IMR-90 (cell line): ENCODE measurements at regions not wholly inside any gene's neighbourhood (a gene's known extent, or its start where the extent isn't known, plus 50 kb on each side); places are given as distances from the start of the nearest gene placed in this dataset.

Source experiments
- ATAC-seq: fragments of 200-7000 bp; cut with Tn5 transposase; 2 replicates; pipeline ENCODE4 v1.9.1; 2020; ENCODE audit warnings: low read depth, mild to moderate bottlenecking, moderate library complexity
- BruUV-seq: library from RNA; stranded (reverse); fragments of 400-500 nt; replicated peaks from 2 replicates; lab custom pipeline; 2021; lab: Mats Ljungman, UMichigan
- CTCF ChIA-PET: fragments of 300-600 bp; formaldehyde crosslinking; extraction: SDS; loops from one replicate; lab custom pipeline; 2021; ENCODE audit warnings: antibody characterized with exemption; lab: Yijun Ruan, JAX
- POLR2A ChIA-PET: fragments of 300-600 bp; sonication (Branson Sonifier 250); formaldehyde crosslinking; loops from one replicate; lab custom pipeline; 2022; ENCODE audit warnings: antibody characterized with exemption; ENCODE audit not compliant: unreplicated experiment; lab: Charles Lee
- DNase-seq: peaks from one replicate; pipeline ENCODE4 v3.0.0; 2013
- H2AFZ ChIP-seq: replicated peaks from 2 replicates; pipeline ENCODE3; 2013; ENCODE audit warnings: low read length, mild to moderate bottlenecking; ENCODE audit not compliant: poor library complexity
- H2AK5ac ChIP-seq: 2 replicates; pipeline ENCODE4 v1.6.1; 2013; ENCODE audit warnings: low read depth, low read length, inconsistent platforms
- H2AK9ac ChIP-seq: replicated peaks from 2 replicates; pipeline ENCODE3; 2013; ENCODE audit warnings: mild to moderate bottlenecking, low read depth, low read length, moderate library complexity; ENCODE audit not compliant: poor library complexity
- H2BK120ac ChIP-seq: 2 replicates; pipeline ENCODE4 v1.6.1; 2013; ENCODE audit warnings: low read depth, low read length, inconsistent platforms
- H2BK15ac ChIP-seq: 3 replicates; pipeline ENCODE4 v1.6.1; 2013; ENCODE audit warnings: low read depth, low read length, inconsistent platforms
- H2BK20ac ChIP-seq: 2 replicates; pipeline ENCODE4 v1.6.1; 2013; ENCODE audit warnings: low read depth, mild to moderate bottlenecking, inconsistent platforms, low read length, moderate library complexity
- H2BK5ac ChIP-seq: 2 replicates; pipeline ENCODE4 v1.6.1; 2013; ENCODE audit warnings: mild to moderate bottlenecking, low read depth, low read length, inconsistent platforms; ENCODE audit not compliant: poor library complexity, severe bottlenecking
- H3K14ac ChIP-seq: replicated peaks from 2 replicates; pipeline ENCODE4 v1.6.1; 2013; ENCODE audit warnings: low read depth, low read length, inconsistent platforms
- H3K18ac ChIP-seq: 2 replicates; pipeline ENCODE4 v1.6.1; 2013; ENCODE audit warnings: low read depth, low read length, control low read depth
- H3K23ac ChIP-seq: 2 replicates; pipeline ENCODE4 v1.6.1; 2013; ENCODE audit warnings: low read depth, low read length, inconsistent platforms
- H3K27ac ChIP-seq: 2 replicates; pipeline ENCODE4 v1.5.1; 2013; ENCODE audit warnings: mild to moderate bottlenecking, control low read depth, low read length; ENCODE audit not compliant: insufficient read depth
- H3K27me3 ChIP-seq: 2 replicates; pipeline ENCODE4 v1.6.1; 2013; ENCODE audit warnings: low read length; ENCODE audit not compliant: control insufficient read depth, insufficient read depth
- H3K36me3 ChIP-seq: 2 replicates; pipeline ENCODE4 v1.6.1; 2013; ENCODE audit warnings: low read length, mixed read lengths; ENCODE audit not compliant: control insufficient read depth, insufficient read depth
- H3K4ac ChIP-seq: 2 replicates; pipeline ENCODE4 v1.6.1; 2013; ENCODE audit warnings: low read depth, low read length, inconsistent platforms
- H3K4me1 ChIP-seq: 2 replicates; pipeline ENCODE4 v1.6.1; 2013; ENCODE audit warnings: low read length, mixed read lengths; ENCODE audit not compliant: control insufficient read depth, insufficient read depth
- H3K4me2 ChIP-seq: 2 replicates; pipeline ENCODE4 v1.6.1; 2013; ENCODE audit warnings: low read depth, mild to moderate bottlenecking, control low read depth, low read length, moderate library complexity
- H3K4me3 ChIP-seq: 2 replicates; pipeline ENCODE4 v1.5.1; 2013; ENCODE audit warnings: low read depth, mild to moderate bottlenecking, control low read depth, low read length, moderate library complexity; ENCODE audit not compliant: insufficient read depth
- H3K56ac ChIP-seq: 2 replicates; pipeline ENCODE4 v1.6.1; 2013; ENCODE audit warnings: low read length, inconsistent platforms; ENCODE audit not compliant: insufficient read depth; ENCODE audit errors: extremely low read depth
- H3K79me1 ChIP-seq, 2 experiments: 2 replicates each; pipeline ENCODE4 v1.6.1; 2013; ENCODE audit warnings: low read length in 2 of 2, inconsistent platforms in 1 of 2, low read depth in 1 of 2
- H3K9ac ChIP-seq: 2 replicates; pipeline ENCODE4 v1.6.1; 2013; ENCODE audit warnings: low read depth, low read length, control low read depth
- H3K9me1 ChIP-seq: 2 replicates; pipeline ENCODE4 v1.6.1; 2013; ENCODE audit warnings: low read length, inconsistent platforms; ENCODE audit not compliant: insufficient read depth
- H3K9me3 ChIP-seq: 2 replicates; pipeline ENCODE4 v1.6.1; 2013; ENCODE audit warnings: low read length; ENCODE audit not compliant: control insufficient read depth, insufficient read depth
- H4K20me1 ChIP-seq: 2 replicates; pipeline ENCODE4 v1.6.1; 2013; ENCODE audit warnings: low read length, inconsistent platforms; ENCODE audit not compliant: insufficient read depth
- H4K5ac ChIP-seq: 2 replicates; pipeline ENCODE4 v1.6.1; 2013; ENCODE audit warnings: mild to moderate bottlenecking, low read depth, low read length, control low read depth
- H4K8ac ChIP-seq, 2 experiments: 2 replicates each; pipeline ENCODE4 v1.6.1; 2013; ENCODE audit warnings: low read depth in 2 of 2, low read length in 2 of 2, control low read depth in 1 of 2, inconsistent platforms in 1 of 2
- H4K91ac ChIP-seq: 2 replicates; pipeline ENCODE4 v1.6.1; 2013; ENCODE audit warnings: low read depth, low read length, inconsistent platforms; ENCODE audit not compliant: insufficient read depth
- BHLHE40 ChIP-seq: fragments of 150-350 bp; IDR thresholded peaks from 2 replicates; pipeline ENCODE4 v1.6.1; 2016; ENCODE audit warnings: mild to moderate bottlenecking, low read depth, low read length
- CEBPB ChIP-seq: IDR thresholded peaks from 2 replicates; pipeline ENCODE4 v1.6.1; 2012; ENCODE audit warnings: low read depth, low read length, improper control_type of control experiment
- CHD1 ChIP-seq: IDR thresholded peaks from 2 replicates; pipeline ENCODE4 v1.6.1; 2012; ENCODE audit warnings: low read depth, low read length, improper control_type of control experiment
- CTCF ChIP-seq: conservative IDR thresholded peaks from 2 replicates; pipeline ENCODE4 v1.5.1; 2012; ENCODE audit warnings: mild to moderate bottlenecking, low read depth, low read length, improper control_type of control experiment
- ELK1 ChIP-seq: fragments of 150-350 bp; IDR thresholded peaks from 2 replicates; pipeline ENCODE4 v1.6.1; 2016; ENCODE audit warnings: low read depth, mild to moderate bottlenecking, low read length, moderate library complexity, borderline replicate concordance
- FOS ChIP-seq: fragments of 150-350 bp; IDR thresholded peaks from 2 replicates; pipeline ENCODE4 v1.6.1; 2016; ENCODE audit warnings: low read depth, low read length
- MAFK ChIP-seq: IDR thresholded peaks from 2 replicates; pipeline ENCODE4 v1.6.1; 2012; ENCODE audit warnings: low read depth, low read length, improper control_type of control experiment
- MAZ ChIP-seq: IDR thresholded peaks from 2 replicates; pipeline ENCODE4 v1.6.1; 2012; ENCODE audit warnings: low read depth, mild to moderate bottlenecking, low read length, improper control_type of control experiment, moderate library complexity, borderline replicate concordance
- MXI1 ChIP-seq: IDR thresholded peaks from 2 replicates; pipeline ENCODE4 v1.6.1; 2012; ENCODE audit warnings: low read depth, mild to moderate bottlenecking, low read length, moderate library complexity, borderline replicate concordance
- NFE2L2 ChIP-seq: fragments of 150-350 bp; IDR thresholded peaks from 2 replicates; pipeline ENCODE4 v1.6.1; 2016; ENCODE audit warnings: low read depth, mild to moderate bottlenecking, low read length
- POLR2A ChIP-seq: IDR thresholded peaks from 2 replicates; pipeline ENCODE4 v1.6.1; 2012; ENCODE audit warnings: mild to moderate bottlenecking, low read depth, low read length
- RAD21 ChIP-seq: IDR thresholded peaks from 2 replicates; pipeline ENCODE4 v1.6.1; 2012; ENCODE audit warnings: low read length, improper control_type of control experiment
- RCOR1 ChIP-seq: IDR thresholded peaks from 2 replicates; pipeline ENCODE4 v1.6.1; 2012; ENCODE audit warnings: mild to moderate bottlenecking, low read length, improper control_type of control experiment; ENCODE audit not compliant: insufficient replicate concordance
- RFX5 ChIP-seq: IDR thresholded peaks from 2 replicates; pipeline ENCODE4 v1.8.0; 2012; ENCODE audit warnings: low read depth, mild to moderate bottlenecking, low read length, moderate library complexity
- SMC3 ChIP-seq: fragments of 150-350 bp; IDR thresholded peaks from 2 replicates; pipeline ENCODE4 v1.6.1; 2016; ENCODE audit warnings: low read depth, mild to moderate bottlenecking, antibody characterized with exemption, low read length, moderate library complexity
- USF2 ChIP-seq: fragments of 150-350 bp; IDR thresholded peaks from 2 replicates; pipeline ENCODE4 v1.6.1; 2017; ENCODE audit warnings: mild to moderate bottlenecking, antibody characterized with exemption, low read length, low read depth
- WGBS, 2 experiments: methylation state at CpG; one replicate each; pipeline versions ENCODE4 v1.1.5 to v1.1.7; 2013; ENCODE audit warnings: missing lambda C conversion rate in 2 of 2; ENCODE audit not compliant: insufficient read length in 1 of 2; ENCODE audit errors: extremely low coverage in 2 of 2; 5-methylcytosine and 5-hydroxymethylcytosine counted together
- dilution Hi-C: fragments of 300-500 bp; cut with HindIII; formaldehyde crosslinking; loops from one replicate; pipeline ENCODE4 v1.14.3; 2018; ENCODE audit warnings: low sequenced_read_pairs; ENCODE audit not compliant: unreplicated experiment
- in situ Hi-C: fragments of 300-500 bp; cut with MboI; formaldehyde crosslinking; loops from 3 replicates; pipeline ENCODE4 v1.14.3; 2019; ENCODE audit warnings: low sequenced_read_pairs, inconsistent platforms, mixed read lengths
- intact Hi-C: fragments of 100-400 bp; cut with micrococcal nuclease; formaldehyde crosslinking; loops from 2 replicates; pipeline ENCODE4 v1.10.0; 2022

- H3K56ac ChIP-seq = no peak overlapping the region
- H2BK20ac ChIP-seq = no peak overlapping the region
- H4K5ac ChIP-seq = no peak overlapping the region
- H3K18ac ChIP-seq = no peak overlapping the region
- no peaks in the 10 kb centered on the region for H3K36me3 ChIP-seq
- no peak overlapping the region for H2BK15ac ChIP-seq
- no peaks in the 10 kb centered on the region for H3K27me3 ChIP-seq
- no peak overlapping the region for H3K14ac ChIP-seq
- no peak overlapping the region for H2AFZ ChIP-seq
- intact Hi-C loops = no loop called here
- POLR2A ChIA-PET = no interaction called here
- no peaks in the 10 kb centered on the region; the same call in 1 of the 2 replicates for H3K9me3 ChIP-seq
- no peak overlapping the region for H2BK120ac ChIP-seq
- dilution Hi-C loops = no loop called here
- no peaks in the 10 kb centered on the region for H3K9me1 ChIP-seq
- no peaks in the 10 kb centered on the region for H3K79me1 ChIP-seq
- ATAC-seq = no peak
- H3K4me1 ChIP-seq = no peaks in the 10 kb centered on the region
- H2AK5ac ChIP-seq = no peak overlapping the region
- H4K8ac ChIP-seq = no peak overlapping the region
- H3K4me2 ChIP-seq = no peak overlapping the region
- no peak for TF ChIP-seq MXI1
- no peak for TF ChIP-seq FOS
- TF ChIP-seq RCOR1 = no peak
- no peak for TF ChIP-seq NFE2L2
- TF ChIP-seq ELK1 = no peak
- TF ChIP-seq CHD1 = no peak
- TF ChIP-seq MAFK = no peak
- TF ChIP-seq MAZ = no peak
- no peak for TF ChIP-seq BHLHE40
- TF ChIP-seq CTCF = no peak
- no peak for TF ChIP-seq CEBPB
- no peak for TF ChIP-seq USF2
- no peak for TF ChIP-seq RFX5
- no peak for TF ChIP-seq RAD21
- no peak for TF ChIP-seq SMC3
- no peak for TF ChIP-seq POLR2A
- H3K23ac ChIP-seq = no peak overlapping the region
- no peak overlapping the region for H2AK9ac ChIP-seq
- H2BK5ac ChIP-seq = no peak overlapping the region
- 62% methylated on average over 3 of the region's 3 CpGs; no CpG with 5 or more reads in 1 of the 2 experiments for WGBS, 2 experiments
- H3K27ac ChIP-seq = no peak overlapping the region
- no peak overlapping the region for H3K9ac ChIP-seq
- in situ Hi-C loops = no loop called here
- CTCF ChIA-PET = no interaction called here
- H4K20me1 ChIP-seq = no peaks in the 10 kb centered on the region
- no peak overlapping the region for H4K91ac ChIP-seq
- no peak overlapping the region for H3K4ac ChIP-seq
- no TSS peak for BruUV-seq
- H3K4me3 ChIP-seq = no peak overlapping the region
- no peak for DNase-seq
Measured at GRCh38 chr2:60292242-60292641, 261.2 kb downstream of the BCL11A start.
